ENCODE measurements at regions not wholly inside any gene's neighbourhood (a gene's known extent, or its start where the extent isn't known, plus 50 kb on each side); places are given as distances from the start of the nearest gene placed in this dataset.

DNA sequence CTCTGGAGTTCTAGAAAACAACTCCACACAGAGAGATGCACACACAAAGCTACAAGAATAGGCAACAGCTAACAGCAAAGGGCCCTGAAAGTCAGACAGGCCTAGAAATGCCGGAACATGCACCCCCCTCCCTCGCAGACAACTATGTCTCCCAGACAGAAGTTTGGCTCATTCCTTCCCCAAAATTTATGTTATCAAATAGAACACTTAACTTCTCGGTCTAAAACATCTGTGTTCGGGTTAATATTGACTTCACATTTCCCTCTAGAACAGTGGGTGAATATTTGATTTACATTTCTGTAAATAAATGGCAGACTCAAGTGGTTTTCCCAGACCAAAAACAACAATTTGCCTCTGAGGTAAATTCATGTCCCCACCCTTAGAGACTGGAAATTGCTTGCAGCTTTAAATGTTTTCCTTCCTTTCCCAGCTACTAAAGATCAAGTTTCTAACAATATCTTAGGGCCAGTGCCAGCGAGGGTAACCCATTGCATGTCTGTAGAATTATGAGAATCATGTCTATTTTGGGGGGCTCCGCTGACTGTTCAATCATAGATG lies 92.5 kb upstream of the INHBA start:
- DNase-seq (ENCODE audit: low read depth in 2 of 2), result no peak

DNA sequence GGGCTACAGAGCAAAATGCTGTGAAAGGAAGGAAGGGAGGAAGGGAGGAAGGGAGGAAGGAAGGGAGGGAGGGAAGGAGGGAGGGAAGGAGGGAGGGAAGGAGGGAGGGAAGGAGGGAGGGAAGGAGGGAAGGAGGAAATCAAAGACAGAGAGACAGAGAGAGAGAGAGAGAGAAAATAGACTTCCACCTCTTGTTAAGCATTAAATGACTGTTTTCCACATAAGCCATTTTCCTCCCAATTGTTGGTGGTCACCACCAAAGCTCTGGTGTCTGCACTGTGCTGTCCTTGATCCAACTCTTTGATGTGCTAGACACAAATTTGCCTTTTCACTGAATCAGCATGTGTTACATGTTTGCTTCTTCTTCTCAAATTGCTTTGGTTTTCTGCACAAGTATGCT lies 90.7 kb upstream of the INHBA start:
- DNase-seq (ENCODE audit: low read depth in 2 of 2), result no peak

DNA sequence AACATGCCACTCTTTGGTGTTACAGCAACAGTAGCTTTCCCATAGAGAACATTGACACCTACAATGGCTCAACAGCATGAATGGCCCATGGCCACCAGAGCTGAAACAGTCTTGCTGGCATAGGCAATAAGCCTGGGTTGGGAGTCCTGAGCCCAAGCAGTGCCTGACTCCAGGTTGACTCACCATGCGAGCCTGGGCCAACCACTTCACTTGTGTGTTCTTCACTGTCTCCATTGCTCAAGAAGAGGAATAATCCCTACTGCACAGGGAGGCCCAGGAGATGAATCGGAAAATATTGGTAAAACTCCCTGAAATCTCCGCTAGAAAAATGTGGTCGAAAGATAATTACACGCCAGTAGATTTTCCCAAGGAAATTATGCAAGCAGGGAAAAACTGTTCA lies 89.2 kb upstream of the INHBA start:
- no peak for DNase-seq (ENCODE audit: low read depth in 2 of 2)

GRCh38 chr7:41788556-41788955 lies 85.7 kb upstream of the INHBA start:
- DNase-seq (ENCODE audit: low read depth in 2 of 2), result no peak

GRCh38 chr7:41787651-41788350 lies 84.9 kb upstream of the INHBA start:
- DNase-seq (ENCODE audit: low read depth in 2 of 2), result no peak

GRCh38 chr7:41786944-41787343 lies 84.1 kb upstream of the INHBA start:
- no peak for DNase-seq (ENCODE audit: low read depth in 2 of 2)

- no peak for DNase-seq (ENCODE audit: low read depth in 2 of 2)
These were observed 83.5 kb upstream of the INHBA start for GRCh38 chr7:41786404-41786803.

DNA sequence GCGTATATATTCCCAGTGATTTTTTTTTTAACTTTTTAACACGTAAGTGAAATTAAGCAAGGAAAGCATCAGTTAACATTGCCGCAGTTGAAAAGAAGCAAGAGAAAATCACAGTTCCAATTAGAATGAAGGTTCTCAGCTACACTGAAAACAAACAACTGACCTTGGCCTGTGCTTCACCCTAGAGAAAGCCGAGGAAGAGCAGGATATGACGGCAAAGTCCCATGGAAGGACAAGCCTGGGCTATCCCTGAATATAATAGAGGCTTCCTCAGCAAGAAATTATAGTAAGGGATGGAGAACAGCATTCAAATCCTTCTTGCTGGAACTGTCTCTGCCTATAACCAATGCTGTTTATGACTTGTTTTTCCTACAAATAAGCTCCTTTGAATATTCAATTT lies 83.0 kb upstream of the INHBA start:
- DNase-seq (ENCODE audit: low read depth in 2 of 2), result no peak

GRCh38 chr7:41785265-41785664 lies 82.4 kb upstream of the INHBA start:
- no peak for DNase-seq (ENCODE audit: low read depth in 2 of 2)

GRCh38 chr7:41779918-41780317 lies 77.0 kb upstream of the INHBA start:
- no peak for DNase-seq (ENCODE audit: low read depth in 2 of 2)

DNA sequence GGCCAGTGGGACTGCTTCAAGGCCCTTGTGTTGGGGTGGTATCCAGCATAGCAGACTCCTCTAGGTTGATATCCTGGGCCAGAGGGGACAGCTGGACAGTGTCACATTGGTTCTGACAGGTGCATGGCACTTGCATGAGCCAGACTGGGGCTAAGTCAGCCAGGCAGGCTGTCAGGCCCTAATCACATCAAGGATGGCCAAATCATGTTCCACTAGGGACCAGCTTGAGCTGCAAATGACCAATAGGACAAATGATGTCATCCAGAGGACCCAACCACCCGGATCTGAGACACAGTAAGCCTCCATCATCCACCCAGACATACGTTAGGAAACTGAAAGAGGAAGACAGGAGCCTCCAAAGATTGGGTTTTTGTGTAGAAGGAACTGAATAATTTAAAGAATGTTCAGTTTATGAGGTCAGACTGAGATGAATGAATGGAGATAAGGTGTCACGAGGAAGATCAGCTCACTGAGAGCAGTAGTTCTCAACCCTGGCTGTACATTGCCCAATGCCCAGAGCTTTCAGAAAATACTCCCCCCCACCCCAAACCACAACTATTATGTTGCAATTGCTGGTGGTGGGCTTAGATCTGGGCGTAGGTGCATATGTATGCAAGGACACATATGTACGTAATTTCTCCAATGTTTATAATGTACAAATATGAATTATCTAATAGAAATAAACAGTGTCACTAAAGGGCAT lies 75.2 kb upstream of the INHBA start:
- no peak for DNase-seq (ENCODE audit: low read depth in 2 of 2)

DNA sequence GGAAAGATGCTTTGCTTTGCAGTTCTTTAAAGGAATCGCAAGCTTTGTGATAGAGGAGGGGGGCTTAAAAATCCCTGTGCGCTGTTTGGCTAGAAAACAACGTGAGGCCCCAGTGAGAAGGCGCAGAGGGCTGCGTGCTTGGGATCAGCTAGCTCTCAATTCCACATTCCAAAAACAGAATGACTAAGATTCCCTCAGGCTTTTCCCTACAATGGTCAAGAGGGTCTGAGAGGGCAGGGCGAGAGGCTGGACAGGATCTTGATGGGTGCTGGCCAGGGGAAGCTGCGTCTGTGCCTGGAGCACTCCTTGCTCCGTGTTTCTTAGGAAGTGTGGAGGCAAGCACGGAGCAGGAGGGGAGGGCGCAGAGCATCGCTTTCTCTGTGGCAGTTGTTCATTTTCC lies 72.1 kb upstream of the INHBA start:
- DNase-seq (ENCODE audit: low read depth in 2 of 2), result no peak

DNA sequence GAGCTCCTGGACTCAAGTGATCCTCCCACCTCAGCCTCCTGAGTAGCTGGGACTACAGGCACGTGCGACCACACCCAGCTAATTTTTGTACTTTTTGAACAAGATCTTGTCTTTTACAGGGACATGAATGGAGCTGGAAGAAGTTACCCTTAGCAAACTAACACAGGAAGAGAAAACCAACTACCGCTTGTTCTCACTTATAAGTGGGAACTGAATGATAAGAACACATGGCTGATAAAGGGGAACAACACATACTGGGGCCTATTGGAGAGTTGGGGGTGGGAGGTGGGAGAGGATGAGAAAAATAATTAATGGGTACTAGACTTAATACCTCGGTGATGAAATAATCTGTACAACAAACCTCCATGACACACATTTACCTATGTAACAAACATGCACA lies 70.9 kb upstream of the INHBA start:
- DNase-seq (ENCODE audit: low read depth in 2 of 2), result no peak

DNA sequence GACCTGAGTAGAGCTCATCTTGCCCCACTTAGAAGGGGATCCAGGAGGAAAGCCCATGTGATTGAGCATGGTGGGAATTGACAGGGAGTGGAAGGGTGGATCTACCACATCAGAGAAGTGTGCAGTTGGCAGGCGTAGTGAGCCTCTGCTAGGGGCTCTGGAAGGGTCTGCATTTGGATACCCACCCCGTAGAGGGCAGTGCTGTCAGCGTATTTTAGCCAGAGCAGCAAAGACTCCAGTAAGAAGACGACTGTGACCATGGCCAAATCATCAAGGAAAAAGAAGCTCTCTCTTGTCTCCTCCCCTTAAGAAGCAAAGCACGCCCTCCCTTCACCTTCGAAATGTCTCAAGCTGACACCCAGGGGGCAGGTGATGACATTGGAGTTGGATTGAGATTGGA lies 68.8 kb upstream of the INHBA start:
- DNase-seq (ENCODE audit: low read depth in 2 of 2), result no peak

DNA sequence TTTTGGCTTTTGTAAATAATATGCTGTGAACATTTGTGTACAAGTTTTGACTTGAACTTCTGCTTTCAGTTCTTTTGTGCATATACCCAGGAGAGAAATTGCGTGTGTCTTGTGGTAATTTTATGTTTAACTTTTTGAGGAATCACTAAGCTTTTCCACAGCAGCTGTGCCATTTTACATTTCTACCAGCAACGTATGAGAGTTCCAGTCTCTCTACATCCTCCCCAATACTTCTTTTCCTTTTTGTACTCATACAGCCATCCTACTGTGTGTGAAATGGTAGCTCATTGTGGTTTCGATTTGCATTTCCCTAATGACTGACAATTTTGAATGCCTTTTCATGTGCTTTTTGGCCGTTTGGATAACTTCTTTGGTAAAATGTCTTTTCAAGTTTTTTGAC lies 66.3 kb upstream of the INHBA start:
- no peak for DNase-seq (ENCODE audit: low read depth in 2 of 2)

DNA sequence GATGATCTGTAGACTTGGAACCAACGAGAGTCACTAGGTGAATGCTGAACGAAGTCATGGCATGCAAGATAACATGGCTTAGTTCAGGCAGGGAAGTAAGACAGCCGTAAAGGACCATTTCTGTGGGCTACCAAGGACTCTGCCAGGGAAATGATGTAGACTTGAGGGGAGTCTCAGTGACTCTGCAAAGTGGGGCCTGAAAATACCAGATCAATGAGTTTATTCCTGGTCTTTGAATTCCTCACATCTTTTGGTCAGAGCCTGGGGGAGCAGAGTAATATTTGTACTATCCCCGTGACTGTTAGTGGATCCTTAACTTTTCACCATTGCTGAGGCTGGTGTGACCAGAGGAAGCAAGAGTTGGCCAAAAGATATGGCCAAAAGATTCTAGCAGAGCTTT lies 60.7 kb upstream of the INHBA start:
- DNase-seq (ENCODE audit: low read depth in 2 of 2), result no peak

GRCh38 chr7:41762641-41763040 lies 59.8 kb upstream of the INHBA start:
- no peak for DNase-seq (ENCODE audit: low read depth in 2 of 2)

DNA sequence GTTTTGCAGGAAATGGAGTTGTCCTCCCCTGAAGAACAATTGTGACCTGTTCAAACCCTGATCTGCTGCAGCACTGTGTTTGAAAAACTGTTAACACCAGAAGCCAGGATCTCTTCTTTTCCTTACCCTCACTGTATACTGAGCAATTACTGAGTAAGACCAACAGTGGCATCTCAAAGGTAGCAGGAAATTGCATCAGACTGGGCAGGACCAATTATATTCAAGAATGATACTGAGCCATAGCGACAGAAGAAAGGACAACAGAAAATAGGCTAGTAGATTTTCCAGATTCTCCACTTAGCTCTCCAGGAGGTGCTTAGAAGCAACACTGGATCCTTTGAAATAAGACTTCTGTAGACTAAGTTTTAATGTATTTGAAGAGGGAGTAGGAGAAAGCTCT lies 57.4 kb upstream of the INHBA start:
- no peak for DNase-seq (ENCODE audit: low read depth in 2 of 2)

- DNase-seq (ENCODE audit: low read depth in 2 of 2), result no peak
These were observed 55.4 kb upstream of the INHBA start for GRCh38 chr7:41758321-41758720.

GRCh38 chr7:41756650-41757182 lies 53.8 kb upstream of the INHBA start:
- no peak for DNase-seq (ENCODE audit: low read depth in 2 of 2)

DNA sequence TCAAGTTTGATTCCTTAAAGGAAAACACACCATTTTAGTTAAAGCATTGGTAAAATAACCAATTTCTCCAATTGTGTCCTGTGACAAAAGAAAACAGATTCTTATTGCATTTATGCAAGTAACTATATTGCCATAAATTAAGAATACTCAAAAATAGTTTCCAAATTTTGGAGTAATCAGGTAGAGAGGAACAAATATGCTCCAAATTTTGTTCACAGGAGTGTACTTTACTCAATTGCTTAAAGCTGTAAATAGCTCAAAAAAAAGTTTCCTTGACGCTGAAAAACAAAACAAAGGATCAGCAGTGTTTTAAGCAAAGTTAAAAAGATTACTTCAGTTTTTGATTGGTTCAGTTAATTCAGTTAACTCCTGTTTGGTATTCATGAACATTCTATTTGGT lies 52.2 kb upstream of the INHBA start:
- no peak for DNase-seq (ENCODE audit: low read depth in 2 of 2)

- DNase-seq (ENCODE audit: low read depth in 2 of 2), result no peak
These were observed 51.2 kb upstream of the INHBA start for GRCh38 chr7:41754046-41754445.

Measured in stimulated activated CD8-positive, alpha-beta memory T cell treated with anti-CD3 and anti-CD28 coated beads, Interleukin-2, amount 100 ng/mL, for 48 hours (primary cell).